IPS DF 6.9 (cell line): ENCODE measurements at regions not wholly inside any gene's neighbourhood (a gene's known extent, or its start where the extent isn't known, plus 50 kb on each side); places are given as distances from the start of the nearest gene placed in this dataset.

Experiments used
- DNase-seq: peaks from one replicate; pipeline ENCODE4 v3.0.0-alpha.2; 2013; ENCODE audit warnings: low read depth, low spot score
- H3K27ac ChIP-seq: one replicate; pipeline ENCODE4 v1.5.1; 2013; ENCODE audit warnings: low read length, control low read depth
- H3K27me3 ChIP-seq: 2 replicates; pipeline ENCODE4 v1.6.1; 2013; ENCODE audit warnings: mild to moderate bottlenecking, low read length; ENCODE audit not compliant: control insufficient read depth, insufficient read depth
- H3K36me3 ChIP-seq: 2 replicates; pipeline ENCODE4 v1.6.1; 2013; ENCODE audit warnings: low read length; ENCODE audit not compliant: control insufficient read depth, insufficient read depth
- H3K4me1 ChIP-seq: 2 replicates; pipeline ENCODE4 v1.6.1; 2013; ENCODE audit warnings: low read length; ENCODE audit not compliant: control insufficient read depth, insufficient read depth
- H3K4me3 ChIP-seq: 2 replicates; pipeline ENCODE4 v1.5.1; 2013; ENCODE audit warnings: mild to moderate bottlenecking, low read length
- H3K9me3 ChIP-seq: 2 replicates; pipeline ENCODE4 v1.6.1; 2013; ENCODE audit warnings: low read length, inconsistent platforms; ENCODE audit not compliant: control insufficient read depth, insufficient read depth
- WGBS: extraction: QIAGEN DNeasy Blood & Tissue Kit; methylation state at CpG from one replicate; pipeline ENCODE4 v1.1.7; 2013; ENCODE audit warnings: mixed read lengths, missing lambda C conversion rate; ENCODE audit not compliant: insufficient read length, insufficient coverage; 5-methylcytosine and 5-hydroxymethylcytosine counted together

GRCh38 chr7:130930681-130931080, 196.7 kb upstream of the KLF14 start:
- H3K27ac ChIP-seq = no peak overlapping the region
- no peaks in the 10 kb centered on the region for H3K27me3 ChIP-seq
- no peaks in the 10 kb centered on the region for H3K9me3 ChIP-seq
- no peak overlapping the region for H3K4me3 ChIP-seq
- H3K4me1 ChIP-seq = no peaks in the 10 kb centered on the region
- no peak for DNase-seq
- no CpG with 5 or more reads among the region's 8 CpGs for WGBS
- H3K36me3 ChIP-seq = no peaks in the 10 kb centered on the region

GRCh38 chr7:130931423-130931822, 197.4 kb upstream of the KLF14 start:
- Histone ChIP-seq H3K27ac (no peak overlapping the region), H3K36me3 (no peaks in the 10 kb centered on the region), H3K9me3 (no peaks in the 10 kb centered on the region), H3K4me1 (no peaks in the 10 kb centered on the region), H3K4me3 (no peak overlapping the region), H3K27me3 (no peaks in the 10 kb centered on the region)
- no peak for DNase-seq
- WGBS = no CpG with 5 or more reads among the region's 3 CpGs

- Histone ChIP-seq H3K4me3 (no peak overlapping the region), H3K36me3 (no peaks in the 10 kb centered on the region), H3K27me3 (no peaks in the 10 kb centered on the region), H3K27ac (no peak overlapping the region), H3K9me3 (no peaks in the 10 kb centered on the region), H3K4me1 (no peaks in the 10 kb centered on the region)
- DNase-seq = no peak
- 100% methylated on average over 1 of the region's 5 CpGs for WGBS
Observed at GRCh38 chr7:130932088-130932487, 198.1 kb upstream of the KLF14 start.

- WGBS = no CpG with 5 or more reads among the region's 11 CpGs
- Histone ChIP-seq H3K27me3 (no peaks in the 10 kb centered on the region), H3K4me3 (no peak overlapping the region), H3K27ac (no peak overlapping the region), H3K9me3 (no peaks in the 10 kb centered on the region), H3K4me1 (no peaks in the 10 kb centered on the region), H3K36me3 (no peaks in the 10 kb centered on the region)
- no peak for DNase-seq
Observed at GRCh38 chr7:130932667-130933432, 198.8 kb upstream of the KLF14 start.

GRCh38 chr7:130933919-130934318, 199.9 kb upstream of the KLF14 start:
- WGBS = no CpG with 5 or more reads among the region's 4 CpGs
- H3K27ac ChIP-seq = no peak overlapping the region
- DNase-seq = no peak
- H3K4me3 ChIP-seq = no peak overlapping the region
- no peaks in the 10 kb centered on the region for H3K27me3 ChIP-seq
- no peaks in the 10 kb centered on the region for H3K4me1 ChIP-seq
- no peaks in the 10 kb centered on the region for H3K36me3 ChIP-seq
- H3K9me3 ChIP-seq = no peaks in the 10 kb centered on the region

GRCh38 chr7:130935564-130936157, 201.7 kb upstream of the KLF14 start:
- Histone ChIP-seq H3K36me3 (no peaks in the 10 kb centered on the region), H3K27ac (no peak overlapping the region)

GRCh38 chr7:130936202-130936931, 202.4 kb upstream of the KLF14 start:
- no CpG with 5 or more reads among the region's 7 CpGs for WGBS

More at GRCh38 chr7:130935564-130936157, 201.7 kb upstream of the KLF14 start:
- DNase-seq = no peak
- Histone ChIP-seq H3K4me1 (0 out of 2 replicates have a peak, but pooled peaks cover 1% of the 10 kb centered on the region), H3K4me3 (no peak overlapping the region), H3K27me3 (no peaks in the 10 kb centered on the region), H3K9me3 (no peaks in the 10 kb centered on the region)
- WGBS = no CpG with 5 or more reads among the region's 11 CpGs

GRCh38 chr7:130937016-130937415, 203.0 kb upstream of the KLF14 start:
- Histone ChIP-seq H3K27ac (no peak overlapping the region), H3K27me3 (no peaks in the 10 kb centered on the region), H3K4me3 (no peak overlapping the region), H3K4me1 (0 out of 2 replicates have a peak, but pooled peaks cover 1% of the 10 kb centered on the region), H3K36me3 (no peaks in the 10 kb centered on the region), H3K9me3 (no peaks in the 10 kb centered on the region)
- DNase-seq = no peak
- no CpG with 5 or more reads among the region's 2 CpGs for WGBS

More at GRCh38 chr7:130936202-130936931, 202.4 kb upstream of the KLF14 start:
- 0 out of 2 replicates have a peak, but pooled peaks cover 1% of the 10 kb centered on the region for H3K4me1 ChIP-seq
- DNase-seq = no peak
- no peaks in the 10 kb centered on the region for H3K27me3 ChIP-seq
- H3K36me3 ChIP-seq = no peaks in the 10 kb centered on the region
- H3K4me3 ChIP-seq = no peak overlapping the region
- H3K9me3 ChIP-seq = no peaks in the 10 kb centered on the region
- no peak overlapping the region for H3K27ac ChIP-seq

- Histone ChIP-seq H3K27me3 (no peaks in the 10 kb centered on the region; the same call in 1 of the 2 replicates), H3K9me3 (no peaks in the 10 kb centered on the region), H3K4me1 (peaks cover 3% of the 10 kb centered on the region; the same call in 1 of the 2 replicates), H3K4me3 (no peak overlapping the region), H3K36me3 (no peaks in the 10 kb centered on the region), H3K27ac (no peak overlapping the region)
- DNase-seq = no peak
- no CpG with 5 or more reads among the region's 3 CpGs for WGBS
Observed at GRCh38 chr7:130937830-130938229, 203.8 kb upstream of the KLF14 start.

GRCh38 chr7:130938661-130939060, 204.7 kb upstream of the KLF14 start:
- DNase-seq = no peak
- Histone ChIP-seq H3K36me3 (no peaks in the 10 kb centered on the region), H3K27me3 (no peaks in the 10 kb centered on the region; the same call in 1 of the 2 replicates), H3K9me3 (no peaks in the 10 kb centered on the region), H3K4me1 (peaks cover 3% of the 10 kb centered on the region; the same call in 1 of the 2 replicates), H3K4me3 (no peak overlapping the region), H3K27ac (no peak overlapping the region)
- no CpG with 5 or more reads among the region's 4 CpGs for WGBS
